Choroid plexus epithelial cell (primary cell): ENCODE measurements at regions not wholly inside any gene's neighbourhood (a gene's known extent, or its start where the extent isn't known, plus 50 kb on each side); places are given as distances from the start of the nearest gene placed in this dataset.

Experiments used
- DNase-seq: peaks from one replicate; pipeline ENCODE4 v3.0.0-alpha.2; 2010; ENCODE audit warnings: low read depth
- H3K4me3 ChIP-seq: 2 replicates; pipeline ENCODE4 v1.5.1; 2011; ENCODE audit warnings: low read depth, mild to moderate bottlenecking, control low read depth, low read length, moderate library complexity
- TF ChIP-seq, protein P1 (sequence below): conservative IDR thresholded peaks from 2 replicates; pipeline ENCODE4 v1.5.1; 2011; ENCODE audit warnings: low read depth, mild to moderate bottlenecking, control low read depth, inconsistent platforms, low read length, moderate library complexity

GRCh38 chr21:23438081-23438480 is 2169.2 kb downstream of the MRPL39 start:
- DNase-seq = no peak
- no peak overlapping the region for H3K4me3 ChIP-seq
- TF ChIP-seq, protein P1, sequence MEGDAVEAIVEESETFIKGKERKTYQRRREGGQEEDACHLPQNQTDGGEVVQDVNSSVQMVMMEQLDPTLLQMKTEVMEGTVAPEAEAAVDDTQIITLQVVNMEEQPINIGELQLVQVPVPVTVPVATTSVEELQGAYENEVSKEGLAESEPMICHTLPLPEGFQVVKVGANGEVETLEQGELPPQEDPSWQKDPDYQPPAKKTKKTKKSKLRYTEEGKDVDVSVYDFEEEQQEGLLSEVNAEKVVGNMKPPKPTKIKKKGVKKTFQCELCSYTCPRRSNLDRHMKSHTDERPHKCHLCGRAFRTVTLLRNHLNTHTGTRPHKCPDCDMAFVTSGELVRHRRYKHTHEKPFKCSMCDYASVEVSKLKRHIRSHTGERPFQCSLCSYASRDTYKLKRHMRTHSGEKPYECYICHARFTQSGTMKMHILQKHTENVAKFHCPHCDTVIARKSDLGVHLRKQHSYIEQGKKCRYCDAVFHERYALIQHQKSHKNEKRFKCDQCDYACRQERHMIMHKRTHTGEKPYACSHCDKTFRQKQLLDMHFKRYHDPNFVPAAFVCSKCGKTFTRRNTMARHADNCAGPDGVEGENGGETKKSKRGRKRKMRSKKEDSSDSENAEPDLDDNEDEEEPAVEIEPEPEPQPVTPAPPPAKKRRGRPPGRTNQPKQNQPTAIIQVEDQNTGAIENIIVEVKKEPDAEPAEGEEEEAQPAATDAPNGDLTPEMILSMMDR = no peak

- no peak for DNase-seq
- H3K4me3 ChIP-seq = no peak overlapping the region
- TF ChIP-seq, protein P1 = no peak
These were observed 2204.3 kb downstream of the MRPL39 start for GRCh38 chr21:23402929-23403520.

- DNase-seq = peak; percentile 28
- TF ChIP-seq, protein P1 = peak; percentile 35
- H3K4me3 ChIP-seq = no peak overlapping the region
These were observed 2206.0 kb downstream of the MRPL39 start for GRCh38 chr21:23401278-23401677.

DNA sequence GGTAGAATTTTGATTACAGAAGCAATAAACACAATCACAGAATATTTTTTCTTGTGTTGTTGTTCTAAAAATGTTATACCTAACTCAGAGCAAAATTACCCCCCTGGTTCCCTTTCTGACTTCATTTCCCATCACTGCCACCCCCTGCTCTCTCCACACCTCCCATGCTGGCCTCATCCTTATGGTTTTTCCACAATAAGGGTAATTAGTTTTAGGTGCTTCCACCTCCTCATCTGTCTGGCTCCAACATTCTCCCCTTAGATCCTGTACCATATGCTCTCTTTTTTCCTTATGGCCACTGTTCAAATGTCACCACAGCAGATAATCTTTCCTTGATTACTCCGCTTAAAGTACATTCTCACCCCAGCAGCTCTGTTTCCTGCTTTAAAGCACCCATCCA is 2208.6 kb downstream of the MRPL39 start:
- DNase-seq = no peak
- no peak overlapping the region for H3K4me3 ChIP-seq
- TF ChIP-seq, protein P1 = no peak

DNA sequence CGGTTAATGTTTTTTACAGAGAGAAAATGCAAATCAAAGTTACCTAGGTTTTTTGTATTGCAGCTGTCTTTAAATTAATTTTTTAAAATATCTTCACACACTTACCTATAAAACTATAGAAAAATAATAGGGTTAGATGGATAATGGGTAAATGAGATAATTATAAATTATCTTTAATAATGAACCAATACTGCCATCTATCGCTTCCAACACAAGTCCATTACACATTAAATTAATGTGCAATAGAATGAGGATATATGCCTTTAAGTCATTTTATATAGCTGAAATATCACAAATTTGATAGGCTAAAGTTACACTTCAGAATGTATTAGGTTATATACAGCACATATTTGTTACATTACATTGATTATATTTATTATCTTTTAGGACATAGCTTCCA is 2212.8 kb downstream of the MRPL39 start:
- DNase-seq = no peak
- TF ChIP-seq, protein P1 = no peak
- H3K4me3 ChIP-seq = no peak overlapping the region

GRCh38 chr21:23384679-23385078 is 2222.6 kb downstream of the MRPL39 start:
- H3K4me3 ChIP-seq = no peak overlapping the region
- DNase-seq = no peak
- TF ChIP-seq, protein P1 = no peak

- TF ChIP-seq, protein P1 = no peak
- no peak for DNase-seq
- no peak overlapping the region for H3K4me3 ChIP-seq
These were observed 2233.1 kb downstream of the MRPL39 start for GRCh38 chr21:23374155-23374554.
